H1 (cell line): ENCODE measurements at regions not wholly inside any gene's neighbourhood (a gene's known extent, or its start where the extent isn't known, plus 50 kb on each side); places are given as distances from the start of the nearest gene placed in this dataset.

Source experiments
- CBX8 ChIP-seq: fragments of 300-800, 300-1000 bp; sonication (generic); IDR thresholded peaks from 2 replicates; pipeline ENCODE4 v1.7.1; 2016; ENCODE audit warnings: low read depth, low read length, borderline replicate concordance
- FOSL1 ChIP-seq: IDR thresholded peaks from 2 replicates; pipeline ENCODE4 v1.6.1; 2011; ENCODE audit warnings: mild to moderate bottlenecking, low read depth, low read length, moderate library complexity; ENCODE audit not compliant: insufficient read depth
- JUN ChIP-seq: IDR thresholded peaks from 2 replicates; pipeline ENCODE4 v1.6.1; 2011; ENCODE audit warnings: low read depth, mild to moderate bottlenecking, improper control_type of control experiment, low read length
- SIRT6 ChIP-seq: IDR thresholded peaks from one replicate; pipeline ENCODE4 v1.7.1; 2012; ENCODE audit warnings: low read length, inconsistent platforms
- SP2 ChIP-seq: IDR thresholded peaks from 2 replicates; pipeline ENCODE4 v1.6.1; 2012; ENCODE audit warnings: mild to moderate bottlenecking, low read length, inconsistent platforms
- TF ChIP-seq, protein P1 (sequence below): fragments of 300-600 bp; sonication (generic); IDR thresholded peaks from 2 replicates; pipeline ENCODE4 v1.7.1; 2012; ENCODE audit warnings: low read length, moderate library complexity, mild to moderate bottlenecking, inconsistent platforms; ENCODE audit not compliant: insufficient replicate concordance
- TF ChIP-seq, protein P2 (sequence below): IDR thresholded peaks from 2 replicates; pipeline ENCODE4 v1.6.1; 2012; ENCODE audit warnings: inconsistent platforms

DNA sequence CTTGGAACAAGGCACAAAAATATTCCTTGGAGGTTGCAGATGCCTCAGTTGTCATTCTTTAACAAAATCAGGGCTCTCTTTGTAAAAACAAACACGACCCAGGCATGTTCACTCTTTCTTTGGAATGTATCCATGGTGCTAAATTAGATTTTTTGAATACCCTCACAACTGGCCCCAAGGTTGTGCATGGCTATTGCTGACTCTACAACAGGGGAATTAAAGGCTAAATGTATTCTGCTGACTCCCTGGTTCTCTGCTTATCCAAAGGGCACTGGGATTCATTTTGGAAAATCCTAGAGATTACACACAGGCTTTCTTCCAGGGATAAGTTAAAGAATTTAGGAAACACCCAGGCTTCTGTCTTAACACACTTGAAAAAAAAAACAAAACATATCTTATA is 332.5 kb downstream of the WDR11 start (continued):
- TF ChIP-seq, protein P1, sequence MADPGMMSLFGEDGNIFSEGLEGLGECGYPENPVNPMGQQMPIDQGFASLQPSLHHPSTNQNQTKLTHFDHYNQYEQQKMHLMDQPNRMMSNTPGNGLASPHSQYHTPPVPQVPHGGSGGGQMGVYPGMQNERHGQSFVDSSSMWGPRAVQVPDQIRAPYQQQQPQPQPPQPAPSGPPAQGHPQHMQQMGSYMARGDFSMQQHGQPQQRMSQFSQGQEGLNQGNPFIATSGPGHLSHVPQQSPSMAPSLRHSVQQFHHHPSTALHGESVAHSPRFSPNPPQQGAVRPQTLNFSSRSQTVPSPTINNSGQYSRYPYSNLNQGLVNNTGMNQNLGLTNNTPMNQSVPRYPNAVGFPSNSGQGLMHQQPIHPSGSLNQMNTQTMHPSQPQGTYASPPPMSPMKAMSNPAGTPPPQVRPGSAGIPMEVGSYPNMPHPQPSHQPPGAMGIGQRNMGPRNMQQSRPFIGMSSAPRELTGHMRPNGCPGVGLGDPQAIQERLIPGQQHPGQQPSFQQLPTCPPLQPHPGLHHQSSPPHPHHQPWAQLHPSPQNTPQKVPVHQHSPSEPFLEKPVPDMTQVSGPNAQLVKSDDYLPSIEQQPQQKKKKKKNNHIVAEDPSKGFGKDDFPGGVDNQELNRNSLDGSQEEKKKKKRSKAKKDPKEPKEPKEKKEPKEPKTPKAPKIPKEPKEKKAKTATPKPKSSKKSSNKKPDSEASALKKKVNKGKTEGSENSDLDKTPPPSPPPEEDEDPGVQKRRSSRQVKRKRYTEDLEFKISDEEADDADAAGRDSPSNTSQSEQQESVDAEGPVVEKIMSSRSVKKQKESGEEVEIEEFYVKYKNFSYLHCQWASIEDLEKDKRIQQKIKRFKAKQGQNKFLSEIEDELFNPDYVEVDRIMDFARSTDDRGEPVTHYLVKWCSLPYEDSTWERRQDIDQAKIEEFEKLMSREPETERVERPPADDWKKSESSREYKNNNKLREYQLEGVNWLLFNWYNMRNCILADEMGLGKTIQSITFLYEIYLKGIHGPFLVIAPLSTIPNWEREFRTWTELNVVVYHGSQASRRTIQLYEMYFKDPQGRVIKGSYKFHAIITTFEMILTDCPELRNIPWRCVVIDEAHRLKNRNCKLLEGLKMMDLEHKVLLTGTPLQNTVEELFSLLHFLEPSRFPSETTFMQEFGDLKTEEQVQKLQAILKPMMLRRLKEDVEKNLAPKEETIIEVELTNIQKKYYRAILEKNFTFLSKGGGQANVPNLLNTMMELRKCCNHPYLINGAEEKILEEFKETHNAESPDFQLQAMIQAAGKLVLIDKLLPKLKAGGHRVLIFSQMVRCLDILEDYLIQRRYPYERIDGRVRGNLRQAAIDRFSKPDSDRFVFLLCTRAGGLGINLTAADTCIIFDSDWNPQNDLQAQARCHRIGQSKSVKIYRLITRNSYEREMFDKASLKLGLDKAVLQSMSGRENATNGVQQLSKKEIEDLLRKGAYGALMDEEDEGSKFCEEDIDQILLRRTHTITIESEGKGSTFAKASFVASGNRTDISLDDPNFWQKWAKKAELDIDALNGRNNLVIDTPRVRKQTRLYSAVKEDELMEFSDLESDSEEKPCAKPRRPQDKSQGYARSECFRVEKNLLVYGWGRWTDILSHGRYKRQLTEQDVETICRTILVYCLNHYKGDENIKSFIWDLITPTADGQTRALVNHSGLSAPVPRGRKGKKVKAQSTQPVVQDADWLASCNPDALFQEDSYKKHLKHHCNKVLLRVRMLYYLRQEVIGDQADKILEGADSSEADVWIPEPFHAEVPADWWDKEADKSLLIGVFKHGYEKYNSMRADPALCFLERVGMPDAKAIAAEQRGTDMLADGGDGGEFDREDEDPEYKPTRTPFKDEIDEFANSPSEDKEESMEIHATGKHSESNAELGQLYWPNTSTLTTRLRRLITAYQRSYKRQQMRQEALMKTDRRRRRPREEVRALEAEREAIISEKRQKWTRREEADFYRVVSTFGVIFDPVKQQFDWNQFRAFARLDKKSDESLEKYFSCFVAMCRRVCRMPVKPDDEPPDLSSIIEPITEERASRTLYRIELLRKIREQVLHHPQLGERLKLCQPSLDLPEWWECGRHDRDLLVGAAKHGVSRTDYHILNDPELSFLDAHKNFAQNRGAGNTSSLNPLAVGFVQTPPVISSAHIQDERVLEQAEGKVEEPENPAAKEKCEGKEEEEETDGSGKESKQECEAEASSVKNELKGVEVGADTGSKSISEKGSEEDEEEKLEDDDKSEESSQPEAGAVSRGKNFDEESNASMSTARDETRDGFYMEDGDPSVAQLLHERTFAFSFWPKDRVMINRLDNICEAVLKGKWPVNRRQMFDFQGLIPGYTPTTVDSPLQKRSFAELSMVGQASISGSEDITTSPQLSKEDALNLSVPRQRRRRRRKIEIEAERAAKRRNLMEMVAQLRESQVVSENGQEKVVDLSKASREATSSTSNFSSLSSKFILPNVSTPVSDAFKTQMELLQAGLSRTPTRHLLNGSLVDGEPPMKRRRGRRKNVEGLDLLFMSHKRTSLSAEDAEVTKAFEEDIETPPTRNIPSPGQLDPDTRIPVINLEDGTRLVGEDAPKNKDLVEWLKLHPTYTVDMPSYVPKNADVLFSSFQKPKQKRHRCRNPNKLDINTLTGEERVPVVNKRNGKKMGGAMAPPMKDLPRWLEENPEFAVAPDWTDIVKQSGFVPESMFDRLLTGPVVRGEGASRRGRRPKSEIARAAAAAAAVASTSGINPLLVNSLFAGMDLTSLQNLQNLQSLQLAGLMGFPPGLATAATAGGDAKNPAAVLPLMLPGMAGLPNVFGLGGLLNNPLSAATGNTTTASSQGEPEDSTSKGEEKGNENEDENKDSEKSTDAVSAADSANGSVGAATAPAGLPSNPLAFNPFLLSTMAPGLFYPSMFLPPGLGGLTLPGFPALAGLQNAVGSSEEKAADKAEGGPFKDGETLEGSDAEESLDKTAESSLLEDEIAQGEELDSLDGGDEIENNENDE = no peak
- no peak for TF ChIP-seq SP2
- TF ChIP-seq, protein P2, sequence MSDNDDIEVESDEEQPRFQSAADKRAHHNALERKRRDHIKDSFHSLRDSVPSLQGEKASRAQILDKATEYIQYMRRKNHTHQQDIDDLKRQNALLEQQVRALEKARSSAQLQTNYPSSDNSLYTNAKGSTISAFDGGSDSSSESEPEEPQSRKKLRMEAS = no peak
- TF ChIP-seq SIRT6 = no peak
- no peak for TF ChIP-seq FOSL1
- TF ChIP-seq CBX8 = no peak
- TF ChIP-seq JUN = no peak
- TF ChIP-seq, all 59 proteins: peak for 0
